ENCODE measurements at regions not wholly inside any gene's neighbourhood (a gene's known extent, or its start where the extent isn't known, plus 50 kb on each side); places are given as distances from the start of the nearest gene placed in this dataset.

DNA sequence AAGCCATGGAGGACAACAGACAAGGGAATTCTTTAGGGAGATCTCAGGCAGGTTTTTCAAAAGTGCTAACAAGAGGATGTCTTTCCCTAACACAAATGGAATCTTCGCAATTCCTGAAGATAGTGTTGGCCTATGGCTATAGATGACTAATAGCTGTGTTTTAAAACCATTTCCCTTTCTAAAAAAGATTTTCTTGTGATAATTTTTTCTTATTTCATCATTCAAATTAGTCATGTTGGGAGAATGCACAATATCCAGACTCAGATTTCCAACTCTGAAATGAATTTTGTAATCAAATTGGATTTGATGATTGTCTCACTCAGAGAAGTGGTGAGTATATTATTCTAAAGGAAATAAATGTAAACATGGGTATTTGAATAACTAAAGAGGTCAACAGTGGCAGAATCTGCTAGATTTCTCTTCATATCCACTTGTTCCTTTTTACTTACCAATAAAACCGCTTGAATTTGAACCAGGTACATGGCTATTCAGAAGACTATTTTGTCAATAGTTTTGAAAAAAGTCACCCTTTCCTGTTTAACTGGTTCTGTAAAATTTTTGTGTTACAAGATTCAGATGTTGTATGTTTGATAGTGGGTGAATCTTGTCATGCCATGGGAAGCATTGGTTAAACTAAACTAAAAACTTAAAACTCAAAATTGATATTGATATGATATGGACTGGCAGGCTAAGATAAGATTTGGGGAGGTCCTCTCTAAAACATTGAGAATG lies 1223.7 kb upstream of the EYS start (continued):
- TF ChIP-seq, protein P1, sequence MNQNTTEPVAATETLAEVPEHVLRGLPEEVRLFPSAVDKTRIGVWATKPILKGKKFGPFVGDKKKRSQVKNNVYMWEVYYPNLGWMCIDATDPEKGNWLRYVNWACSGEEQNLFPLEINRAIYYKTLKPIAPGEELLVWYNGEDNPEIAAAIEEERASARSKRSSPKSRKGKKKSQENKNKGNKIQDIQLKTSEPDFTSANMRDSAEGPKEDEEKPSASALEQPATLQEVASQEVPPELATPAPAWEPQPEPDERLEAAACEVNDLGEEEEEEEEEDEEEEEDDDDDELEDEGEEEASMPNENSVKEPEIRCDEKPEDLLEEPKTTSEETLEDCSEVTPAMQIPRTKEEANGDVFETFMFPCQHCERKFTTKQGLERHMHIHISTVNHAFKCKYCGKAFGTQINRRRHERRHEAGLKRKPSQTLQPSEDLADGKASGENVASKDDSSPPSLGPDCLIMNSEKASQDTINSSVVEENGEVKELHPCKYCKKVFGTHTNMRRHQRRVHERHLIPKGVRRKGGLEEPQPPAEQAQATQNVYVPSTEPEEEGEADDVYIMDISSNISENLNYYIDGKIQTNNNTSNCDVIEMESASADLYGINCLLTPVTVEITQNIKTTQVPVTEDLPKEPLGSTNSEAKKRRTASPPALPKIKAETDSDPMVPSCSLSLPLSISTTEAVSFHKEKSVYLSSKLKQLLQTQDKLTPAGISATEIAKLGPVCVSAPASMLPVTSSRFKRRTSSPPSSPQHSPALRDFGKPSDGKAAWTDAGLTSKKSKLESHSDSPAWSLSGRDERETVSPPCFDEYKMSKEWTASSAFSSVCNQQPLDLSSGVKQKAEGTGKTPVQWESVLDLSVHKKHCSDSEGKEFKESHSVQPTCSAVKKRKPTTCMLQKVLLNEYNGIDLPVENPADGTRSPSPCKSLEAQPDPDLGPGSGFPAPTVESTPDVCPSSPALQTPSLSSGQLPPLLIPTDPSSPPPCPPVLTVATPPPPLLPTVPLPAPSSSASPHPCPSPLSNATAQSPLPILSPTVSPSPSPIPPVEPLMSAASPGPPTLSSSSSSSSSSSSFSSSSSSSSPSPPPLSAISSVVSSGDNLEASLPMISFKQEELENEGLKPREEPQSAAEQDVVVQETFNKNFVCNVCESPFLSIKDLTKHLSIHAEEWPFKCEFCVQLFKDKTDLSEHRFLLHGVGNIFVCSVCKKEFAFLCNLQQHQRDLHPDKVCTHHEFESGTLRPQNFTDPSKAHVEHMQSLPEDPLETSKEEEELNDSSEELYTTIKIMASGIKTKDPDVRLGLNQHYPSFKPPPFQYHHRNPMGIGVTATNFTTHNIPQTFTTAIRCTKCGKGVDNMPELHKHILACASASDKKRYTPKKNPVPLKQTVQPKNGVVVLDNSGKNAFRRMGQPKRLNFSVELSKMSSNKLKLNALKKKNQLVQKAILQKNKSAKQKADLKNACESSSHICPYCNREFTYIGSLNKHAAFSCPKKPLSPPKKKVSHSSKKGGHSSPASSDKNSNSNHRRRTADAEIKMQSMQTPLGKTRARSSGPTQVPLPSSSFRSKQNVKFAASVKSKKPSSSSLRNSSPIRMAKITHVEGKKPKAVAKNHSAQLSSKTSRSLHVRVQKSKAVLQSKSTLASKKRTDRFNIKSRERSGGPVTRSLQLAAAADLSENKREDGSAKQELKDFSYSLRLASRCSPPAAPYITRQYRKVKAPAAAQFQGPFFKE (tag by site-specific recombination; IDR thresholded peaks at IDR 0.05; ENCODE audit: borderline replicate concordance) = no peak
- TF ChIP-seq ZNF391 (tag by site-specific recombination; IDR thresholded peaks at IDR 0.05; ENCODE audit: borderline replicate concordance, low read depth) = no peak
- TF ChIP-seq ZNF544 (tag by site-specific recombination; IDR thresholded peaks at IDR 0.05) = no peak

DNA sequence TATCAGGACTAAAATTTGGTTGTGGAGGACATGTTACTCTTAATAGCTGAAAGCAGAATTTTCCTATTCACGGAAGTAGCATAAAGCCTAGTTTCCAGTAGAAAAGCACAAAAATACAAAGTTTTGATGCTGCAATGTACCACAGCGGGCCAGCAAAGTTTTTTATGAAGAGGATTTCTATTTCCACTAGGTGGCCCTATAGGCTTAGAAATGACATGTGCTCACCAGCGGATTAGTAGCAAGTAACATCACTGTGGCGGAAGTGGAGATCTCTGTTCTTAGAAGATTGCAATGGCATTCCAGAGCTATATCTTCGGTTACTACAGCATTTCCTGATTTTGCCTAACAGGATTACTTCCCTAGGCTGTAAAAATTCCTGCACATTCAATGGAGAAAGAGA lies 1219.0 kb upstream of the EYS start:
- ChIA-PET CTCF (interaction anchor here (0.7 to 1.3 kb wide), 5 partner anchors 14 to 1518 kb away, joined by 3 read pairs; no protein-coding TSS in a partner anchor), POLR2A (no interaction called here)
- no peaks in the 10 kb centered on the region for H3K36me3 ChIP-seq (ENCODE audit: control insufficient read depth in 2 of 2, insufficient read depth in 1 of 2, low read length in 2 of 2)
- TF ChIP-seq, protein P2, sequence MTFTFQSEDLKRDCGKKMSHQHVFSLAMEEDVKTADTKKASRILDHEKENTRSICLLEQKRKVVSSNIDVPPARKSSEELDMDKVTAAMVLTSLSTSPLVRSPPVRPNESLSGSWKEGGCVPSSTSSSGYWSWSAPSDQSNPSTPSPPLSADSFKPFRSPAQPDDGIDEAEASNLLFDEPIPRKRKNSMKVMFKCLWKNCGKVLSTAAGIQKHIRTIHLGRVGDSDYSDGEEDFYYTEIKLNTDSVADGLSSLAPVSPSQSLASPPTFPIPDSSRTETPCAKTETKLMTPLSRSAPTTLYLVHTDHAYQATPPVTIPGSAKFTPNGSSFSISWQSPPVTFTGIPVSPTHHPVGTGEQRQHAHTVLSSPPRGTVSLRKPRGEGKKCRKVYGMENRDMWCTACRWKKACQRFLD (tag by site-specific recombination; IDR thresholded peaks at IDR 0.05) = no peak
- no peak for TF ChIP-seq ZNF549 (tag by site-specific recombination; IDR thresholded peaks at IDR 0.05)
- 0 out of 2 replicates have a peak, but pooled peaks have one; percentile 56 for TF ChIP-seq ZNF660 (tag by site-specific recombination; IDR thresholded peaks at IDR 0.05)
- no peak for TF ChIP-seq GLI2 (tag by site-specific recombination; IDR thresholded peaks at IDR 0.05; ENCODE audit: borderline replicate concordance, low read depth)
- no peak for TF ChIP-seq SETDB1 (IDR thresholded peaks at IDR 0.05; ENCODE audit: insufficient read length, low read length)
- no peak for TF ChIP-seq SCRT2 (tag by site-specific recombination; IDR thresholded peaks at IDR 0.05)
- no peak for TF ChIP-seq ZNF571 (tag by site-specific recombination; IDR thresholded peaks at IDR 0.05)
- TF ChIP-seq SALL2 (tag by site-specific recombination; IDR thresholded peaks at IDR 0.05; ENCODE audit: borderline replicate concordance) = no peak
- TF ChIP-seq HOXA7 (CRISPR knock-in tag; IDR thresholded peaks at IDR 0.05; ENCODE audit: borderline replicate concordance) = no peak
- TF ChIP-seq ZNF223 (tag by site-specific recombination; IDR thresholded peaks at IDR 0.05) = no peak
- peak; percentile 88 for TF ChIP-seq ZNF654 (tag by site-specific recombination; IDR thresholded peaks at IDR 0.05; ENCODE audit: low read depth)
- no peak for TF ChIP-seq ZNF248 (tag by site-specific recombination; IDR thresholded peaks at IDR 0.05)
- TF ChIP-seq, protein P3, sequence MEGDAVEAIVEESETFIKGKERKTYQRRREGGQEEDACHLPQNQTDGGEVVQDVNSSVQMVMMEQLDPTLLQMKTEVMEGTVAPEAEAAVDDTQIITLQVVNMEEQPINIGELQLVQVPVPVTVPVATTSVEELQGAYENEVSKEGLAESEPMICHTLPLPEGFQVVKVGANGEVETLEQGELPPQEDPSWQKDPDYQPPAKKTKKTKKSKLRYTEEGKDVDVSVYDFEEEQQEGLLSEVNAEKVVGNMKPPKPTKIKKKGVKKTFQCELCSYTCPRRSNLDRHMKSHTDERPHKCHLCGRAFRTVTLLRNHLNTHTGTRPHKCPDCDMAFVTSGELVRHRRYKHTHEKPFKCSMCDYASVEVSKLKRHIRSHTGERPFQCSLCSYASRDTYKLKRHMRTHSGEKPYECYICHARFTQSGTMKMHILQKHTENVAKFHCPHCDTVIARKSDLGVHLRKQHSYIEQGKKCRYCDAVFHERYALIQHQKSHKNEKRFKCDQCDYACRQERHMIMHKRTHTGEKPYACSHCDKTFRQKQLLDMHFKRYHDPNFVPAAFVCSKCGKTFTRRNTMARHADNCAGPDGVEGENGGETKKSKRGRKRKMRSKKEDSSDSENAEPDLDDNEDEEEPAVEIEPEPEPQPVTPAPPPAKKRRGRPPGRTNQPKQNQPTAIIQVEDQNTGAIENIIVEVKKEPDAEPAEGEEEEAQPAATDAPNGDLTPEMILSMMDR (tag by site-specific recombination; IDR thresholded peaks at IDR 0.05) = peak; percentile 45; the same call in 1 of the 2 replicates
- no peaks in the 10 kb centered on the region for H3K9me3 ChIP-seq (ENCODE audit: control insufficient read depth, insufficient read depth, low read depth, low read length)
- no peak overlapping the region for H3K4me3 ChIP-seq (ENCODE audit: low read depth, low read length)
- no peak overlapping the region for H3K27ac ChIP-seq (ENCODE audit: extremely low read depth, low read depth, low read length)
- H3K4me1 ChIP-seq (ENCODE audit: control insufficient read depth, insufficient read depth, low read length) = no peaks in the 10 kb centered on the region

All from HEK293 (cell line).